Kidney epithelial cell (primary cell): ENCODE measurements at regions not wholly inside any gene's neighbourhood (a gene's known extent, or its start where the extent isn't known, plus 50 kb on each side); places are given as distances from the start of the nearest gene placed in this dataset.

Experiments used
- DNase-seq: peaks from one replicate; pipeline ENCODE4 v3.0.0-alpha.2; 2010; ENCODE audit warnings: low read depth
- H3K27me3 ChIP-seq: 2 replicates; pipeline ENCODE4 v1.6.0; 2011; ENCODE audit warnings: low read length; ENCODE audit not compliant: control insufficient read depth, insufficient read depth
- H3K36me3 ChIP-seq: 2 replicates; pipeline ENCODE4 v1.5.1; 2011; ENCODE audit warnings: low read length; ENCODE audit not compliant: control insufficient read depth, insufficient read depth
- H3K4me3 ChIP-seq: 2 replicates; pipeline ENCODE4 v1.5.1; 2011; ENCODE audit warnings: low read depth, mild to moderate bottlenecking, control low read depth, low read length
- TF ChIP-seq, protein P1 (sequence below): IDR thresholded peaks from 2 replicates; pipeline ENCODE4 v1.5.1; 2011; ENCODE audit warnings: mild to moderate bottlenecking, moderate library complexity, low read length, control low read depth, inconsistent platforms; ENCODE audit not compliant: insufficient read depth, poor library complexity, severe bottlenecking

DNA sequence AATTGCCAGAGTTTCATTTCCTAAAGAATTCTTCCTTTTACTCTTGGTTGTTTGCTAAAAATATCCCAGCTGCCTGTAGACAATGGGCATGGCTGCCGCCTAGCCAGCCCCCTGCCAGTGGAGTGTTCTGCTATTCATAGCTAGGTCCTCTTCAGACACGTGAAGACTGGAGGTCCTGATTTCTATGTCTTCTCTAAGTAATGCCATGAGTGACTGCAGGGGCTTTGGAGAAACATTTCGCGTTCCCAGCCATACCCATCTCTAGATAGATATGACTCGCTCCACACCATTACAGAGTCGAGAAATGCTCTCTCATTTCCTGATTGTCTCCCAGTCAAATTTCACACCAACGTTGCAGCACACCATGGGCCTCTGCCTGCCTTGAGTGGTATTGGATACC, 99.5 kb upstream of the BACE2 start:
- DNase-seq, result no peak
- peaks cover 10% of the 10 kb centered on the region for H3K27me3 ChIP-seq
- TF ChIP-seq, protein P1, sequence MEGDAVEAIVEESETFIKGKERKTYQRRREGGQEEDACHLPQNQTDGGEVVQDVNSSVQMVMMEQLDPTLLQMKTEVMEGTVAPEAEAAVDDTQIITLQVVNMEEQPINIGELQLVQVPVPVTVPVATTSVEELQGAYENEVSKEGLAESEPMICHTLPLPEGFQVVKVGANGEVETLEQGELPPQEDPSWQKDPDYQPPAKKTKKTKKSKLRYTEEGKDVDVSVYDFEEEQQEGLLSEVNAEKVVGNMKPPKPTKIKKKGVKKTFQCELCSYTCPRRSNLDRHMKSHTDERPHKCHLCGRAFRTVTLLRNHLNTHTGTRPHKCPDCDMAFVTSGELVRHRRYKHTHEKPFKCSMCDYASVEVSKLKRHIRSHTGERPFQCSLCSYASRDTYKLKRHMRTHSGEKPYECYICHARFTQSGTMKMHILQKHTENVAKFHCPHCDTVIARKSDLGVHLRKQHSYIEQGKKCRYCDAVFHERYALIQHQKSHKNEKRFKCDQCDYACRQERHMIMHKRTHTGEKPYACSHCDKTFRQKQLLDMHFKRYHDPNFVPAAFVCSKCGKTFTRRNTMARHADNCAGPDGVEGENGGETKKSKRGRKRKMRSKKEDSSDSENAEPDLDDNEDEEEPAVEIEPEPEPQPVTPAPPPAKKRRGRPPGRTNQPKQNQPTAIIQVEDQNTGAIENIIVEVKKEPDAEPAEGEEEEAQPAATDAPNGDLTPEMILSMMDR, result no peak
- no peaks in the 10 kb centered on the region for H3K36me3 ChIP-seq
- H3K4me3 ChIP-seq, result no peak overlapping the region

DNA sequence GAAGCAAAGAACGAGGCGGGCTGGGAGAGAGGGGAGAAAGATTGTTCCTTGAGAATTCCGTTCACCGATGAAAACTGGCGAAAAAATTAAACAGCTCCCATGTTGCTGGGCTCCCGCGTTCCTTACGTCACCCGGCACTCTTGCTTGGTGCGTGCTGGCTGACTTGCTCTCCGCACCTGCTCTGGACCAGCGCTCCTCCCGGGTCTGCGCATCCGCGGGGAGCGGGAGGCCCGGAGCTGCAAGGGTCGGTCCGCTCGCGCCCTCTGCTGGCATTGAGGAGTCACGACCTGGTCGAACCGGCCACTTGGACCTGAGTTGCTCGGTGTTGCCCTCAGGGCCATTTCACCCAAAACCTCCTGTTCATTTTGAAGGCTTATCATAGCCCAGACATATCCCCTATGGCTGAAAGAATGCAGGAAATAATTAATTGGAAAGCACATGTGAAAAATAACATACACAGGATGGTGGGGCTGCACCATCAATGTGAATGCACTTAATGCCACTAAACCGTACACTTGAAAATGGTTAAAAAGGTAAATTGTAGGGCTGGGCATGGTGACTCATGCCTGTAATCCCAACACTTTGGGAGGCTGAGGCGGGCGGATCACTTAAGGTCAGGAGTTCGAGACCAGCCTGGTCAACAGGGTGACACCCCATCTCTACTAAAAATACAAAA, 98.9 kb upstream of the BACE2 start:
- Histone ChIP-seq H3K4me3 (no peak overlapping the region), H3K36me3 (no peaks in the 10 kb centered on the region), H3K27me3 (peaks cover 10% of the 10 kb centered on the region)
- DNase-seq, result peak; percentile 19
- TF ChIP-seq, protein P1, result peak; percentile 90

DNA sequence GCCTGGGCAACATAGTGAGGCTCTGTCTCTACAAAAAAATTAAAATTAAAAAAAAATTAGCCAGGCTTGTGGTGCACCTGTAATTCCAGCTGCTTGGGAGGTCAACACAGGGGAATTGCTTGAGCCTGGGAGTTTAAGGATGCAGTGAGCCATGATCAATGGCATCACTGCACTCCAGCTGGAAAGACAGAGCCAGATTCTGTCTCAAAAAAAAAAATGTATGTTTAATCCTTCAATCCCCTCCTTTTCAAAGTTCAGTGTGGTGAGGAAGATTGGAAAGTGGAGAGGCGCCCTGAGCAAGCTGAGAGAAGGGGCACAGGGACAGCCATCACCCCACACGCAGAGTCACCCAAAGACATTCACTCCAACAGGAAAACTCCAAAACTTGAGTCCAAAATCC, 97.7 kb upstream of the BACE2 start:
- TF ChIP-seq, protein P1, result no peak
- DNase-seq, result no peak
- H3K36me3 ChIP-seq, result no peaks in the 10 kb centered on the region
- peaks cover 10% of the 10 kb centered on the region for H3K27me3 ChIP-seq
- no peak overlapping the region for H3K4me3 ChIP-seq

DNA sequence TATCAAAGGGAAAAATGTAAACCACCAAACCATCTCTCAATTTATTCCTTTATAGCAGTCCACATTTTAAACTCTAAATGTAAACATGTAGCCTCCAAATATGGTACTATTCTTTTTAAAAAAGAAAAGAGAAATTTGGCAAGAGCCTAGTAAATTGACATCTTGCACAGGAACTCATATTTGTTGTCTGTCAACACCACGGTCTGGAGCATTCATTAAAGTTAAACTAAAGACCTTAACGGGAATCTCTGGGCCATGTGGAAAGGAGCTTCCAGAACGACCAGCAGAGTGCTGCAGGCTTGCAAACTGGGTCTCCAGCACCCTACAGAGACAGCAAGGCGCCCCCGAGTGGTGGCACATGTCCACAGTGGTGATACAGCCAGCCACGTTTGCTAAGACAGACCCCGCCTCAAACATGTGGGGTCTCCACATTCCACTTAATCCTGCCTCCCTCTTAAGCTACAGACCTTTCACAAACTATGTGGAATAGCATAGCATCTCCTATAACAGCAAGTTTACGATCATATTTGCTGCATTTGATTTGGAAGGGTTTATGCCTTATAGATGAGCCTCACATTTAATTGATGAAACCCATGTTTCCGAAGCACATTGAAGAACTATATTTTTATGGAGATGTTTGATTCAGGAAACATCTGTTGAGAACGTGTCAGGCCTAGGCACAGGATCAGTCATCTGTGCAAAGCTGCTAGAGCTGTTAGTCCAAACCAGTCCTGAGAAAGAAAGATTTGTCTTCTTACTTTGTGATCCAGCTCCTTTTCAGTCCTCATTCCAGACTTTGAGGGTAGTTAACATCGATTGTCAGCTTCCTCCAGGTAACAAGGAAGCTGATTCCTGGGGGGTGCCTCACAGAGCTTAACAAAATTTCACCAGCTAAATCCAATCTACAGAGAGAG, 96.4 kb upstream of the BACE2 start:
- H3K27me3 ChIP-seq, result peaks cover 10% of the 10 kb centered on the region
- H3K4me3 ChIP-seq, result no peak overlapping the region
- H3K36me3 ChIP-seq, result no peaks in the 10 kb centered on the region
- no peak for DNase-seq
- TF ChIP-seq, protein P1, result no peak

DNA sequence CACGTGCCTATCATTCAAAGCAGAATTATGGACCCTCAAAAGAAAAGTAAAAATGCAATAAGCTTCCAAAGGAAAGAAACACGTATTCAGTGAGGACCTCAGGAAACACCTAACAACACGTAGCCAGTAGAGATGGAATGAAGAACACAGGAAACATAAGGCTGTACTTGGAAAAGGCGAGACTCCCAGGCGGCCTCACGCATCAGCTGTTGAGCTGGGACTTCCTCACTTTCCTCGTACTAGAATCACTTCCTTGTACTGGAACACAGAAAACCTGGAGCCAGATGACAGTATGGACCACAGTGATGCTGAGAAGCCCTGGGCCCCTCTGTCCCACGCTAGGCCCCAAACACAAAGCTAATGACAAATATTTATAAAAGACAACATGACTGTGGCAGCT, 94.4 kb upstream of the BACE2 start:
- Histone ChIP-seq H3K36me3 (no peaks in the 10 kb centered on the region), H3K4me3 (no peak overlapping the region), H3K27me3 (peaks cover 4% of the 10 kb centered on the region)
- no peak for DNase-seq
- TF ChIP-seq, protein P1, result no peak
